Renal pelvis (tissue), 1 donor: ENCODE measurements at regions not wholly inside any gene's neighbourhood (a gene's known extent, or its start where the extent isn't known, plus 50 kb on each side); places are given as distances from the start of the nearest gene placed in this dataset.

Experiments used
- DNase-seq: peaks from one replicate; pipeline ENCODE4 v3.0.0-alpha.2; 2013

- peak; percentile 54 for DNase-seq
Measured at GRCh38 chr18:68623342-68623741, 91.6 kb downstream of the TMX3 start.

- no peak for DNase-seq
Measured at GRCh38 chr18:68611311-68611710, 103.6 kb downstream of the TMX3 start.

- DNase-seq = no peak
Measured at GRCh38 chr18:68608851-68609490, 105.9 kb downstream of the TMX3 start.

- DNase-seq = no peak
Measured at GRCh38 chr18:68607852-68608251, 107.1 kb downstream of the TMX3 start.

- DNase-seq = no peak
Measured at GRCh38 chr18:68604256-68604655, 110.7 kb downstream of the TMX3 start.

GRCh38 chr18:68596016-68596415 lies 118.9 kb downstream of the TMX3 start:
- no peak for DNase-seq

- DNase-seq = no peak
Measured at GRCh38 chr18:68588169-68588568, 126.7 kb downstream of the TMX3 start.

- no peak for DNase-seq
Measured at GRCh38 chr18:68583685-68584084, 131.2 kb downstream of the TMX3 start.

- DNase-seq = no peak
Measured at GRCh38 chr18:68574311-68574710, 140.6 kb downstream of the TMX3 start.

- no peak for DNase-seq
Measured at GRCh38 chr18:68569936-68570335, 145.0 kb downstream of the TMX3 start.

- no peak for DNase-seq
Measured at GRCh38 chr18:68568364-68569155, 146.3 kb downstream of the TMX3 start.

GRCh38 chr18:68566991-68567390 lies 147.9 kb downstream of the TMX3 start:
- no peak for DNase-seq

GRCh38 chr18:68564961-68565360 lies 149.9 kb downstream of the TMX3 start:
- peak; percentile 15 for DNase-seq

- no peak for DNase-seq
Measured at GRCh38 chr18:68564351-68564750, 150.6 kb downstream of the TMX3 start.

- no peak for DNase-seq
Measured at GRCh38 chr18:68560128-68560527, 154.8 kb downstream of the TMX3 start.

GRCh38 chr18:68557183-68557582 lies 157.7 kb downstream of the TMX3 start:
- no peak for DNase-seq

GRCh38 chr18:68555879-68556301 lies 159.0 kb downstream of the TMX3 start:
- DNase-seq = no peak

GRCh38 chr18:68548904-68549870 lies 165.7 kb downstream of the TMX3 start:
- no peak for DNase-seq

GRCh38 chr18:68543344-68543743 lies 171.6 kb downstream of the TMX3 start:
- DNase-seq = no peak

- no peak for DNase-seq
Measured at GRCh38 chr18:68542846-68543245, 172.1 kb downstream of the TMX3 start.

- DNase-seq = no peak
Measured at GRCh38 chr18:68533641-68534040, 181.3 kb downstream of the TMX3 start.

- no peak for DNase-seq
Measured at GRCh38 chr18:68532328-68532885, 182.5 kb downstream of the TMX3 start.
